PFSK-1 (cell line): ENCODE measurements at regions not wholly inside any gene's neighbourhood (a gene's known extent, or its start where the extent isn't known, plus 50 kb on each side); places are given as distances from the start of the nearest gene placed in this dataset.

Experiments
- POLR2AphosphoS5 ChIP-seq: IDR thresholded peaks from 2 replicates; pipeline ENCODE4 v1.6.1; 2012; ENCODE audit warnings: low read depth, mild to moderate bottlenecking, control low read depth, low read length, moderate library complexity
- TF ChIP-seq, protein P1 (sequence below), 2 experiments: IDR thresholded peaks; 2 replicates each; pipeline versions ENCODE4 v1.6.1 to v1.8.0; 2011 to 2012; ENCODE audit warnings: low read depth in 2 of 2, low read length in 2 of 2, control low read depth in 1 of 2, inconsistent platforms in 1 of 2, mild to moderate bottlenecking in 1 of 2, moderate library complexity in 1 of 2; ENCODE audit not compliant: insufficient read depth in 1 of 2

DNA sequence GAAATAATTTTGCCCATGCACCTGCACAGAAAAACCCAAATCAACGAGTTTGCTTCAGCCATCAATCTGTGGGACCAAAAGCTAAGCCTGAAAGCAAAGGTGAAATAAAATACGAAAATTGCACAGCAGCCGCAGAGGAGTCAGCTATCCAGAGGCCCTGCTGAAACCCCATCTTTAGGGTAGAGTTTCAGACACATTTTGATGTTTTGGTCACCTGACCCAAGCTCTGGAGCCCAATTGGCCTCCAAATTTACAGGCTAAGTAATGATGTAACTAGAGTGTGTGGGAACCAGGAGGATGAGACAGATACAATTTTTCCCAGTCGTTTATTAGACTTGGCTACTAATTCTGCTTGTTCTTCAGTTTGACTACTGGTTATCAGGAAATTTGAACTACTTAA, 308.6 kb upstream of the ATP11B start:
- TF ChIP-seq POLR2AphosphoS5: no peak
- TF ChIP-seq, protein P1, sequence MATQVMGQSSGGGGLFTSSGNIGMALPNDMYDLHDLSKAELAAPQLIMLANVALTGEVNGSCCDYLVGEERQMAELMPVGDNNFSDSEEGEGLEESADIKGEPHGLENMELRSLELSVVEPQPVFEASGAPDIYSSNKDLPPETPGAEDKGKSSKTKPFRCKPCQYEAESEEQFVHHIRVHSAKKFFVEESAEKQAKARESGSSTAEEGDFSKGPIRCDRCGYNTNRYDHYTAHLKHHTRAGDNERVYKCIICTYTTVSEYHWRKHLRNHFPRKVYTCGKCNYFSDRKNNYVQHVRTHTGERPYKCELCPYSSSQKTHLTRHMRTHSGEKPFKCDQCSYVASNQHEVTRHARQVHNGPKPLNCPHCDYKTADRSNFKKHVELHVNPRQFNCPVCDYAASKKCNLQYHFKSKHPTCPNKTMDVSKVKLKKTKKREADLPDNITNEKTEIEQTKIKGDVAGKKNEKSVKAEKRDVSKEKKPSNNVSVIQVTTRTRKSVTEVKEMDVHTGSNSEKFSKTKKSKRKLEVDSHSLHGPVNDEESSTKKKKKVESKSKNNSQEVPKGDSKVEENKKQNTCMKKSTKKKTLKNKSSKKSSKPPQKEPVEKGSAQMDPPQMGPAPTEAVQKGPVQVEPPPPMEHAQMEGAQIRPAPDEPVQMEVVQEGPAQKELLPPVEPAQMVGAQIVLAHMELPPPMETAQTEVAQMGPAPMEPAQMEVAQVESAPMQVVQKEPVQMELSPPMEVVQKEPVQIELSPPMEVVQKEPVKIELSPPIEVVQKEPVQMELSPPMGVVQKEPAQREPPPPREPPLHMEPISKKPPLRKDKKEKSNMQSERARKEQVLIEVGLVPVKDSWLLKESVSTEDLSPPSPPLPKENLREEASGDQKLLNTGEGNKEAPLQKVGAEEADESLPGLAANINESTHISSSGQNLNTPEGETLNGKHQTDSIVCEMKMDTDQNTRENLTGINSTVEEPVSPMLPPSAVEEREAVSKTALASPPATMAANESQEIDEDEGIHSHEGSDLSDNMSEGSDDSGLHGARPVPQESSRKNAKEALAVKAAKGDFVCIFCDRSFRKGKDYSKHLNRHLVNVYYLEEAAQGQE (IDR thresholded peaks at IDR 0.05; ENCODE audit: insufficient read depth in 1 of 2, low read depth in 2 of 2, low read length in 2 of 2): no peak
